HepG2 (cell line): ENCODE measurements at regions not wholly inside any gene's neighbourhood (a gene's known extent, or its start where the extent isn't known, plus 50 kb on each side); places are given as distances from the start of the nearest gene placed in this dataset.

Source experiments
- ATAC-seq: fragments of 200-7000 bp; cut with Tn5 transposase; 3 replicates; pipeline ENCODE4 v1.9.1; 2020; ENCODE audit warnings: mild to moderate bottlenecking, moderate library complexity
- BruUV-seq: library from RNA; stranded (reverse); fragments of 400-500 nt; replicated peaks from 2 replicates; lab custom pipeline; 2021; lab: Mats Ljungman, UMichigan
- CTCF ChIA-PET: fragments of 300-600 bp; formaldehyde crosslinking; extraction: SDS; loops from one replicate; lab custom pipeline; 2021; ENCODE audit warnings: low total read pairs, inconsistent platforms, low intra/inter-chr PET ratio; lab: Yijun Ruan, JAX
- POLR2A ChIA-PET: fragments of 350-600 bp; sonication (Branson Sonifier 250); formaldehyde crosslinking; loops from one replicate; lab custom pipeline; 2020; ENCODE audit warnings: antibody characterized with exemption, inconsistent platforms; lab: Yijun Ruan, JAX
- DNase-seq: peaks from one replicate; pipeline ENCODE4 v3.0.0-alpha.2; 2015; ENCODE audit warnings: low spot score
- FAIRE-seq: peaks from 3 replicates; lab custom pipeline; 2011; peaks lifted over from hg19 to GRCh38; lab: Jason Lieb, UNC
- H2AFZ ChIP-seq: one replicate; pipeline ENCODE4 v1.6.1; 2011; ENCODE audit warnings: low read length, inconsistent platforms
- H3K27ac ChIP-seq: fragments of 300-600 bp; 3 replicates; pipeline ENCODE4 v1.8.0; 2011; ENCODE audit warnings: mixed run types, mild to moderate bottlenecking, mixed read lengths, low read length, inconsistent platforms; ENCODE audit not compliant: insufficient read depth; ENCODE audit errors: extremely low read length
- H3K27me3 ChIP-seq, 2 experiments: fragments of 200-600 bp in 1 of 2; 2 replicates in 1 of 2; 3 replicates in 1 of 2; pipeline versions ENCODE4 v1.6.0 to v1.8.0; 2011; ENCODE audit warnings: low read length in 2 of 2, mild to moderate bottlenecking in 2 of 2, moderate library complexity in 2 of 2, inconsistent platforms in 1 of 2; ENCODE audit not compliant: insufficient read depth in 2 of 2, control insufficient read depth in 1 of 2
- H3K36me3 ChIP-seq, 2 experiments: fragments of 200-600 bp in 1 of 2; replicated peaks in 1 of 2; 2 replicates in 1 of 2; 3 replicates in 1 of 2; pipeline versions ENCODE4 v1.5.1 to v1.8.0; 2011; ENCODE audit warnings: low read length in 2 of 2, inconsistent platforms in 1 of 2; ENCODE audit not compliant: insufficient read depth in 2 of 2, control insufficient read depth in 1 of 2
- H3K4me1 ChIP-seq: 2 replicates; pipeline ENCODE4 v1.5.1; 2012; ENCODE audit warnings: low read length, inconsistent platforms; ENCODE audit not compliant: insufficient read depth
- H3K4me2 ChIP-seq: 2 replicates; pipeline ENCODE4 v1.6.0; 2011; ENCODE audit warnings: low read depth, low read length, inconsistent platforms
- H3K4me3 ChIP-seq, 3 experiments: fragments of 200-600 bp in 1 of 3; sonication (generic), shearing (Covaris generic) in 1 of 3; replicated peaks in 1 of 3; 2 replicates each; pipeline ENCODE4 v1.5.1; 2011 to 2016; ENCODE audit warnings: low read length in 3 of 3, inconsistent platforms in 2 of 3, low read depth in 2 of 3, mild to moderate bottlenecking in 2 of 3, control low read depth in 1 of 3, mixed read lengths in 1 of 3; ENCODE audit not compliant: insufficient read depth in 1 of 3
- H3K79me2 ChIP-seq: one replicate; pipeline ENCODE4 v1.6.1; 2011; ENCODE audit warnings: low read length, inconsistent platforms; ENCODE audit not compliant: insufficient read depth
- H3K9ac ChIP-seq: 2 replicates; pipeline ENCODE4 v1.6.0; 2011; ENCODE audit warnings: mild to moderate bottlenecking, low read depth, low read length, inconsistent platforms; ENCODE audit not compliant: insufficient read depth
- H3K9me3 ChIP-seq: 2 replicates; pipeline ENCODE4 v1.5.1; 2012; ENCODE audit warnings: mild to moderate bottlenecking, low read length
- H4K20me1 ChIP-seq: 2 replicates; pipeline ENCODE4 v1.6.0; 2011; ENCODE audit warnings: inconsistent platforms, mild to moderate bottlenecking, low read length, moderate library complexity; ENCODE audit not compliant: insufficient read depth
- CAMTA2 ChIP-seq: sonication (generic); formaldehyde crosslinking; IDR thresholded peaks from 2 replicates; pipeline ENCODE4 v1.4.0; 2020; ENCODE audit warnings: mild to moderate bottlenecking, missing genetic modification reagents, borderline replicate concordance
- CBFB ChIP-seq: sonication (generic); formaldehyde crosslinking; IDR thresholded peaks from 2 replicates; pipeline ENCODE4 v1.4.0; 2020; ENCODE audit warnings: missing genetic modification reagents
- CCDC6 ChIP-seq: sonication (generic); formaldehyde crosslinking; IDR thresholded peaks from 2 replicates; pipeline ENCODE4 v1.8.1; 2022; ENCODE audit warnings: mild to moderate bottlenecking, missing genetic modification reagents, moderate library complexity
- DDIT3 ChIP-seq: sonication (generic); formaldehyde crosslinking; IDR thresholded peaks from 2 replicates; pipeline ENCODE4 v1.4.0; 2020; ENCODE audit warnings: mild to moderate bottlenecking, missing genetic modification reagents
- DR1 ChIP-seq: sonication (generic); formaldehyde crosslinking; IDR thresholded peaks from 2 replicates; pipeline ENCODE4 v1.8.0; 2021; ENCODE audit warnings: mild to moderate bottlenecking, missing genetic modification reagents, inconsistent platforms
- HOXA5 ChIP-seq: sonication (generic); formaldehyde crosslinking; IDR thresholded peaks from 2 replicates; pipeline ENCODE4 v1.4.0; 2020; ENCODE audit warnings: missing genetic modification reagents
- KIAA2018 ChIP-seq: sonication (generic); formaldehyde crosslinking; IDR thresholded peaks from 2 replicates; pipeline ENCODE4 v1.5.0; 2020; ENCODE audit warnings: mild to moderate bottlenecking, missing genetic modification reagents, borderline replicate concordance
- MAFG ChIP-seq: sonication (generic); formaldehyde crosslinking; IDR thresholded peaks from 2 replicates; pipeline ENCODE4 v1.5.1; 2020; ENCODE audit warnings: mild to moderate bottlenecking, missing genetic modification reagents
- MLXIP ChIP-seq: sonication (generic); formaldehyde crosslinking; IDR thresholded peaks from 2 replicates; pipeline ENCODE4 v1.9.0; 2021; ENCODE audit warnings: missing genetic modification reagents, borderline replicate concordance
- STAT5B ChIP-seq: sonication (generic); formaldehyde crosslinking; IDR thresholded peaks from 2 replicates; pipeline ENCODE4 v1.4.0; 2020; ENCODE audit warnings: missing genetic modification reagents
- ZBTB7B ChIP-seq: sonication (generic); formaldehyde crosslinking; IDR thresholded peaks from 2 replicates; pipeline ENCODE4 v1.4.0; 2020; ENCODE audit warnings: missing genetic modification reagents
- ZNF276 ChIP-seq: sonication (generic); formaldehyde crosslinking; IDR thresholded peaks from 2 replicates; pipeline ENCODE4 v1.4.0; 2020; ENCODE audit warnings: mild to moderate bottlenecking, low read depth, missing genetic modification reagents
- ZNF788 ChIP-seq: sonication (generic); formaldehyde crosslinking; IDR thresholded peaks from 2 replicates; pipeline ENCODE4 v1.5.0; 2020; ENCODE audit warnings: mild to moderate bottlenecking, missing genetic modification reagents, borderline replicate concordance
- WGBS: methylation state at CpG from one replicate; pipeline ENCODE4 v1.1.6; 2017; ENCODE audit warnings: low lambda C conversion rate; 5-methylcytosine and 5-hydroxymethylcytosine counted together
- in situ Hi-C: cut with HindIII; loops from 2 replicates; pipeline ENCODE4 v1.10.0; 2017; ENCODE audit warnings: low pct_unique_long_range_greater_than_20kb; ENCODE audit not compliant: extremely low pct_ligation_motif_present
- intact Hi-C: fragments of 100-400 bp; cut with micrococcal nuclease; formaldehyde crosslinking; loops from one replicate; pipeline ENCODE4 v1.10.0; 2022; ENCODE audit not compliant: unreplicated experiment

- 40% methylated on average over 4 of the region's 4 CpGs for WGBS
- ChIA-PET POLR2A (no interaction called here), CTCF (no interaction called here)
- no peak for FAIRE-seq
- BruUV-seq: no TSS peak
- intact Hi-C loops: no loop called here
- in situ Hi-C loops: no loop called here
- H3K36me3 ChIP-seq: no peaks in the 10 kb centered on the region
- no peaks in the 10 kb centered on the region for H3K9me3 ChIP-seq
- H3K4me2 ChIP-seq: no peak overlapping the region
- H3K4me1 ChIP-seq: no peaks in the 10 kb centered on the region
- H3K9ac ChIP-seq: no peak overlapping the region
- no peak overlapping the region for H2AFZ ChIP-seq
- H3K27me3 ChIP-seq: no peaks in the 10 kb centered on the region
- DNase-seq: no peak
- H3K4me3 ChIP-seq: no peak overlapping the region
- H4K20me1 ChIP-seq: no peaks in the 10 kb centered on the region
- no peaks in the 10 kb centered on the region for H3K79me2 ChIP-seq
- no peak overlapping the region for H3K27ac ChIP-seq
- ATAC-seq: no peak
- no peak for TF ChIP-seq ZNF788 (CRISPR knock-in tag)
- TF ChIP-seq CAMTA2 (CRISPR knock-in tag): no peak
- TF ChIP-seq CBFB (CRISPR knock-in tag): no peak
- no peak for TF ChIP-seq STAT5B
- no peak for TF ChIP-seq ZBTB7B
- no peak for TF ChIP-seq DR1 (CRISPR knock-in tag)
- no peak for TF ChIP-seq CCDC6 (CRISPR knock-in tag)
- TF ChIP-seq KIAA2018 (CRISPR knock-in tag): no peak
- TF ChIP-seq HOXA5 (CRISPR knock-in tag): no peak
- TF ChIP-seq MLXIP: no peak
- no peak for TF ChIP-seq MAFG
- TF ChIP-seq DDIT3 (CRISPR knock-in tag): no peak
- no peak for TF ChIP-seq ZNF276 (CRISPR knock-in tag)
Measured at GRCh38 chr7:8354503-8354902, 78.9 kb upstream of the NXPH1 start.
